NCI-H69 (cell line): ENCODE measurements at regions not wholly inside any gene's neighbourhood (a gene's known extent, or its start where the extent isn't known, plus 50 kb on each side); places are given as distances from the start of the nearest gene placed in this dataset.
"Not testable (repeated sequence)": the region's sequence is repeated elsewhere in the genome, so short reads cannot be mapped to it uniquely, and the experiment has no call there.

ENCODE experiments used
- DNase-seq: peaks from one replicate; lab custom pipeline; 2025; lab: John Stamatoyannopoulos, UW

- DNase-seq, result no peak
These were observed 332.6 kb upstream of the KCNMB2 start for GRCh38 chr3:178203650-178204049.

GRCh38 chr3:178205740-178206139, 330.5 kb upstream of the KCNMB2 start:
- DNase-seq, result no peak

- DNase-seq, result peak; percentile 29
These were observed 329.7 kb upstream of the KCNMB2 start for GRCh38 chr3:178206521-178206920.

- not testable (repeated sequence) for DNase-seq
These were observed 329.1 kb upstream of the KCNMB2 start for GRCh38 chr3:178207161-178207560.

GRCh38 chr3:178207627-178208026, 328.6 kb upstream of the KCNMB2 start:
- DNase-seq, result not testable (repeated sequence)

- not testable (repeated sequence) for DNase-seq
These were observed 327.1 kb upstream of the KCNMB2 start for GRCh38 chr3:178209116-178209515.

GRCh38 chr3:178209618-178210017, 326.6 kb upstream of the KCNMB2 start:
- DNase-seq, result not testable (repeated sequence)

GRCh38 chr3:178211086-178211485, 325.1 kb upstream of the KCNMB2 start:
- not testable (repeated sequence) for DNase-seq

- no peak for DNase-seq
These were observed 318.8 kb upstream of the KCNMB2 start for GRCh38 chr3:178217479-178217878.

GRCh38 chr3:178218231-178218630, 318.0 kb upstream of the KCNMB2 start:
- DNase-seq, result no peak

- DNase-seq, result not testable (repeated sequence)
These were observed 316.6 kb upstream of the KCNMB2 start for GRCh38 chr3:178219661-178220060.

GRCh38 chr3:178223876-178224275, 312.4 kb upstream of the KCNMB2 start:
- no peak for DNase-seq

GRCh38 chr3:178226094-178226493, 310.1 kb upstream of the KCNMB2 start:
- no peak for DNase-seq

GRCh38 chr3:178231645-178232044, 304.6 kb upstream of the KCNMB2 start:
- no peak for DNase-seq

GRCh38 chr3:178233371-178234071, 302.7 kb upstream of the KCNMB2 start:
- DNase-seq, result peak; percentile 25

- no peak for DNase-seq
These were observed 299.5 kb upstream of the KCNMB2 start for GRCh38 chr3:178236555-178237277.

- DNase-seq, result peak; percentile 73
These were observed 298.1 kb upstream of the KCNMB2 start for GRCh38 chr3:178238179-178238578.

- DNase-seq, result peak; percentile 96
These were observed 291.2 kb upstream of the KCNMB2 start for GRCh38 chr3:178244733-178245709.

GRCh38 chr3:178246004-178246403, 290.2 kb upstream of the KCNMB2 start:
- no peak for DNase-seq

- DNase-seq, result no peak
These were observed 280.9 kb upstream of the KCNMB2 start for GRCh38 chr3:178255315-178255714.

- no peak for DNase-seq
These were observed 278.7 kb upstream of the KCNMB2 start for GRCh38 chr3:178257491-178257890.

- no peak for DNase-seq
These were observed 278.1 kb upstream of the KCNMB2 start for GRCh38 chr3:178258121-178258520.
